SK-N-SH (cell line): ENCODE measurements at regions not wholly inside any gene's neighbourhood (a gene's known extent, or its start where the extent isn't known, plus 50 kb on each side); places are given as distances from the start of the nearest gene placed in this dataset.

Experiments
- CTCF ChIP-seq: fragments of 200-600 bp; sonication (generic); IDR thresholded peaks from 2 replicates; pipeline ENCODE4 v1.6.1; 2017; ENCODE audit warnings: antibody characterized with exemption, mild to moderate bottlenecking, moderate library complexity
- REST ChIP-seq: IDR thresholded peaks from 2 replicates; pipeline ENCODE4 v1.6.1; 2012; ENCODE audit warnings: mild to moderate bottlenecking, low read depth, low read length, moderate library complexity
- SMC3 ChIP-seq: IDR thresholded peaks from 2 replicates; pipeline ENCODE4 v1.6.1; 2012; ENCODE audit warnings: low read depth, low read length, improper control_type of control experiment

GRCh38 chr11:83350187-83350586 lies 64.0 kb upstream of the CCDC90B start:
- no peak for TF ChIP-seq SMC3
- no peak for TF ChIP-seq CTCF
- no peak for TF ChIP-seq REST
